ENCODE measurements at regions not wholly inside any gene's neighbourhood (a gene's known extent, or its start where the extent isn't known, plus 50 kb on each side); places are given as distances from the start of the nearest gene placed in this dataset.
"Not testable (repeated sequence)": the region's sequence is repeated elsewhere in the genome, so short reads cannot be mapped to it uniquely, and the experiment has no call there.

DNA sequence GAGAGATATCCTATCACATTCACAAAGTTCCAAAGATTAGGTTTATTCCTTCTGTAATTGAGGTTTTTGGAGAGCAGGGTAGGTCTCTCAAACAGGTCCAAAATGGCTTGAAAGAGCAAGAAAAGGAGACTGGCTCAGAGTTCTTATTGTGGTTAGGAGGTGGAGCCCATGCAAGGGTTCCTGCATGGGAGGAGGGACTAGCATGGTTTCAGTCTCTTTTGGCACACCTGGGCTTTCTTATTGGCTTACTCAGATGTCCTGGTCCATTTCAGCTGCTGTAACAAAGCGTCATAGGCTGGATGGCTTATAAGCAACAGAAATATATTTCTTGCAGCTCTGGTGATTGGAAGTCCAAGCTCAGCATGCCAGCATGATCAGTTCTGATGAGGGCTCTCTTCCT, 493.1 kb downstream of the REEP3 start:
- DNase-seq, result no peak

DNA sequence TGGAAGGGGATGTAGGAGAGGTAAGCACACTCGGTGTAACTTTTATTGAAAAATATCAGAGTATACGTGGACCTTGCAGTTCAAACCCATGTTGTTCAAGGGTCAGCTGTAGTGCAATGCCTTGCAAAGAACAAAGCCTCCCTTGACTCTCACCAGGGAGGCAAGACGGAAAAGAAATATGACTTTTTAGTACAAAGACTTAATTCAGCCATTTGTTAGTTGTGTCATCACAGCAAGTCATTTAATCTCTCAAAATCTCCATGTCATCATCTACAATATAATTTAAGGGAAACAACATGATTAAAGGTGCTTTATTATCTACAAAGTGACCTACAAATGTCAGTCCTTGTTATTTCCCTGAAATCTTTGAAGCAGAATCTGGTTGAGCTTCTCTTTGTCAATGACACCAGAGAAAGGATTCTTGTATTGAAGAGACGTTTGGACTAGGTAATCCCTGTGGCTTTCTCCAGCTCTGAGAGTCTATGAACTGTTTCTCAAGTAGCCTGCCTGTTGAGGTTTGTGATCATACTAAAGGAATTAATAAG, 502.8 kb downstream of the REEP3 start:
- DNase-seq, result no peak

DNA sequence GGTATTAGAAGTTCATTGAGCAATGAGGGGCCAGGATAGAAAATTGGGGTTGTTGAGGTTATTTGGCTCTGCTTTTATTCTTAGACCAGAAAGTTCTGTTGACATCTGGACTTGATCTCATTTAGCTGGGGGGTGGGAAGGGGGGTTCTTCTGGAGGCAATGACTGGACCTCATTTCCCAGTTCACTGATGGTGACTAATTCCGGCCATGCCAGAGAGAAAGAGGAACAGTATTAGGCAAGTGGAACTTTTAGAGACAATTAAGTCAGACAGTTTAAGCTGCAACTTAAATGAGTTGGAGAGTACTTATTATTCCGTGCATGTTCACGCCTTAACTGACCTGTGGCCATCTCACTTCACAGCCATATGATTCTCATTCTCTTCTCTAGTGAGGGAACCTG, 512.5 kb downstream of the REEP3 start:
- no peak for DNase-seq

DNA sequence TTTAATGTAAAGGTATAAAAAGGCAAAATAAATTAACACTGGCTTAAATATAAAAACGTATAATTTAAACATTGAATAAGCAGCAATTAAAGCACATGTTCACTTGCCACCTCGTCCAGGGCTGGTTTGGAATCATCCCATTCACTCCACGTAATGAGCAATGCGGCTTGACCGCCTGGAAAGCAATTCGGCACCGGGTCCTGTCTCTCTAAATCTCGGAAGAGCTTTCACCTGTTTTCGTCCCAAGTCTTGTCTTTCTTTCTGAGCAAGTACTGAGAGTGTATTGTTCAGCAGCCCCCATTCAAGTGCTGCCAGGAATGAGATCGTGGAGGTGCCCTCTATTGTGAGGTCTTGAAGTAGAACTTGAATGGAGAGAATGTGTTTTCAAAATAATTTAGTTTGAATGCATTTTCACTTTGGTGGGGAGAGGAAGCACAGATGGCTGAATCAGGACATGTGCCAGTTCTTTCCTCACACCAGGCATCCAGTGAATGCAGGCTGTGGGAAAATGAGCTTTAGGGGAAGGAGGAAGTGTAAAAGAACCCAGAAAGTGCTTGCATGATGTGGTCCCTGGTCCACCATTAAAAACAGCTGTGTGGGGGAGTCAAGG, 515.2 kb downstream of the REEP3 start:
- DNase-seq, result peak; percentile 52 to 88 (median 64)

DNA sequence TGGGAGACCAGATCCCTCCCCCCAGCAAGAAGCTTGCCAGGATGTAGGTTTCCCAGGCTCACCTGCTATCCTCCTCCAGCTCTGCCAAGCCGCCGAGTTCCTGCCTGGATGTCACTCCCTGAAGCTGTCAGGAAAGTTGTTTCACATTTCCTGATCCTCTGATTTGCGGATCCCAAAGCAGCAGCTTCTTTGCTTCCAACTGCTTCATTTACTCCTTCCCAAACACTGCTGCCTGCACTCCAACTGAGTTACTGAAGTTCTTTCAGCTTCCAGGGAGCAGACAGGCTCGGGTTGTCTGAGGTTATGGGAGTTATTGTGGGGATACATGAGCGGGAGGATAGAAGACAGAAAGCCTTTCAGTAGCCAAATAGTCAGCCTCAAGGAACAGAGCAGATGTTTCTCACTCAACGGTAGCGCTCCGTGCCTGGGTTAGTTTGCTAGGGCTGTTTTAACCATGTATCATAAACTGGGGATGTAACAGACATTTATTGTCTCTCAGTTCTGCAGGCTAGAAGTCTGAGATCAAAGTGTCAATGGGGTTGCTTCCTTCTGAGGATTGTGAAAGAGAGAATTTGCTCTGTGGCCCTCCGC, 516.0 kb downstream of the REEP3 start:
- DNase-seq, result peak; percentile 33 to 82 (median 33)

DNA sequence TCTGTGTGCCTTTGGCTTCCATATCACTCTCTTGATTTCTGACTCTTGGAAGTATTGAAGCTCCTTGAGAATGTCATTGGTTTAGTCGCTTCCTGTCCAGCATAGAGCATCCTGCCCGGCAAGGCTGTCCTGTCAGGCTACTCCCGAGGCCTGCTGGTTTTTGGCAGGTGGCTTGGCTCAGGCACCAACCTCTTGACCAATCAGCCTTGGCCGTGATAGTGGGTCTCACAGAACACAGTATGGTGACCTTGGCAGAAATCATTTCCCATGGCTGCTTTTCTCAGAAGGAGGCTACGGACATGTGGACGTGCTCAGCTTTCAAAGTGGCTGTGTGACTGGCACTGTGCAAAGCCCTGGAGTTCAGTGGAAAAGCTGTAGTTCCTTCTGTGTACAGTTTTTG, 516.9 kb downstream of the REEP3 start:
- DNase-seq, result no peak

DNA sequence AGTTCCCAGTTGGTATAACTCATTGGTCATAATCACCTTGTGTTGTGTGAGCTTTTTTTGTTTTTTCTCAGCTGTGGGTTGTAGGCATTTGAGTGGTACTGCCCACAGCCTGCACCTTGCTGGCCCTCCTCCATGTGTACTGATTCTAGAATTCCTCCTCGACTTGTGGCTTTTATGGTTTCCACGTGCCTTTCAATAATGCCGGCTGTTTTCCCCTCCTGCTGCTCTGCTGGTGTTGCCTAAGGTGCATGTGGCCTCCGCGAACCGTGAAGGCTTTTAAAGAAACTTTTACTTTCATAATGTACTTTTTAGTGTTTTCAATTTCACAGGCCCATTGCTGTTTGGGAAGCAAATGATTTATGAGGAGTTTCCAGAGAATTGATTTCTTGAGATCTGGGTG, 518.0 kb downstream of the REEP3 start:
- DNase-seq, result no peak

DNA sequence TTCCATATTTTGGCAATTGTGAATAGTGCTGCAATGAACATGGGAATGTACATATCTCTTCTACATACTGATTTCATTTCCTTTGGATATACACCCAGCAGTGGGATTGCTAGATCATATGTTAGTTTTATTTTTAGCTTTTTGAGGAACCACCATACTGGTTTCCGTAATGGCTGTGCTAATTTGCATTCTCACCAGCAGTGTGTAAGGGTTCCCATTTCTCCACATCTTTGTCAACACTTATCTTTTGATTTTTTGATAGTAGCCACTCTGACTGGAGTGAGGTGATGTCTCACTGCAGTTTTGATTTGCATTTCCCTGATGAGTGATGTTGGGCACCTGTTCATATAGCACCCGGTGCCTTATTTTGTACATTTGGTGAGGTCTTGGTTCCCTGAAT, 519.6 kb downstream of the REEP3 start:
- no peak for DNase-seq

DNA sequence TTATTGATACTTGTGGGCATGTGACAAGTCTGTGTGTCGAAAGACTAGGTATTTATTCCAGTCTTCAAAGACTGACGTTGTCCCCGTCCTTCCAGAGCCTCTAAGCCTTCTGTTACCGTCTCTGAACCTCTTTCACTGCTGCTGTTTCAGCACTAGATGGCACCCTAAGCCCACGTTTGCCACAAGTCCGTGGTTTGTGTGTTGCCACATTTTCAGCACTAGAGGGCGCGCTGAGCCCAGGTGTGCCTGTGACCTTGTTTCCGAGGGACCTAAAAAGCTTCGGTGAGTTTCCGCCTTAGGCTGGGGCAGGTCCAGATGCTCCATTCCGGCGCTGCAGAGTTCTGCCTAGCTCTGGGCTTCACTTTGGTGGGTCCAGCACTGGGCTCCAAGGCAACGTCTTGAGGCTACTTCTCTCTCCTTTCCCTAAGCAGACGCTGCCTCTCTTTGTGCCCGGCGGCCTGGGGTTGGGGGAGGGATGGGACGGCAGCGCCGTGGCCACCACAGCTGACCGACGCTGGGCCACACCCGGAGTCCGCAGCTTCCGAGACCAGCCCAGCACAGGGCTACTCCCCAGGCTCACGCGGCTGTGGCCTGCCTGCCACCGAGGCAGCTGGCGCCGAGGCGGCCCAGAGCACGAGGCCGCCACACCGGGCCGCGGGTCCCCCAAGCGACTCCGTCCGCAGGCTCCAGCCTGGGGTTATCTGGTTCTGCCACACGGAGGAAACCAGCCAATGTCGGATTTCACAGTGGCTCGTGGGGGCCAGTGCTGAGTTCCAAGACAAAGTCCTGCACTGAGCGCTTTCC, 520.2 kb downstream of the REEP3 start:
- DNase-seq, result peak; percentile 69 to 83 (median 80)

DNA sequence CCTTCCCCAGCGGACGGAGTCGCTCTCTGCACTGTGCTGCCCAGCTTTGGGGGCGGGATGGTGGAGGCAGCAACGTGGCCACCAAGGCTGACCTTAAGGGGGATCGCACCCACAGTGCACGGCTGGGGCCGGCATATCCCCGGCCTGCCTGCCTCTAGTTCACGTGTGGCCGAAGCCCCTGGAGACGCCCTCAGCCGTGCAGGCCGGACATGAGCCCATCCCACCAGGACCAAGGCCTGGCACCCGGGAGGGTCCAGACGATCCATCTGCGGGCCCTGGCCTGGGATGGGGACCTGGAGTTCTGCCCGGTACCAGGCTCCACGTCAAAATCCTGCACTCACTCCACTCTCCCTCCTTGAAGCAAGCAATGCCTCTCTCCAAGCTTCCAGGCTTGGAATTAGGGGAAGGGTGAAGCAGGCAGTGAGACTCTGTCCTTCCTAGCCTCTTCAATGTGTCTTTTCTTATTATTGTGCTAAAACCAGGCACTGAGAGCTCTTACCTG, 520.8 kb downstream of the REEP3 start:
- DNase-seq, result no peak

DNA sequence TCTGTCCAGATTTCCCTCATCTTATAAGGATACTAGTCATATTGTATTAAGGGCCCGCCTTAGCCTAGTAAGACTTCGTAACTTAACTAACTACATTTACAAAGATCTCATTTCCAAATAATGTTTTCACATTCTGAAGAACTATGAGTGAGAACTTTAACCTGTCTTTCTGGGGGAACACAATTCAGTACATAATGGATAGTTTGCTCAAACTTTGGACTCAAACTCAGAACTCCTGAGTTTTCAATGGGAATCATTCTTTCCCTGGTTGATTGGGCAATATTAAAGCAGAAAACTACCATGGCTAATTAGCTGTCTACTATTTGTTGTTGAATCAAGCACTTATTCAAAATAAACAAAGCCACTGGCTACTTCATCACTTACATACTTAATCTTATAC, 522.9 kb downstream of the REEP3 start:
- DNase-seq, result no peak

DNA sequence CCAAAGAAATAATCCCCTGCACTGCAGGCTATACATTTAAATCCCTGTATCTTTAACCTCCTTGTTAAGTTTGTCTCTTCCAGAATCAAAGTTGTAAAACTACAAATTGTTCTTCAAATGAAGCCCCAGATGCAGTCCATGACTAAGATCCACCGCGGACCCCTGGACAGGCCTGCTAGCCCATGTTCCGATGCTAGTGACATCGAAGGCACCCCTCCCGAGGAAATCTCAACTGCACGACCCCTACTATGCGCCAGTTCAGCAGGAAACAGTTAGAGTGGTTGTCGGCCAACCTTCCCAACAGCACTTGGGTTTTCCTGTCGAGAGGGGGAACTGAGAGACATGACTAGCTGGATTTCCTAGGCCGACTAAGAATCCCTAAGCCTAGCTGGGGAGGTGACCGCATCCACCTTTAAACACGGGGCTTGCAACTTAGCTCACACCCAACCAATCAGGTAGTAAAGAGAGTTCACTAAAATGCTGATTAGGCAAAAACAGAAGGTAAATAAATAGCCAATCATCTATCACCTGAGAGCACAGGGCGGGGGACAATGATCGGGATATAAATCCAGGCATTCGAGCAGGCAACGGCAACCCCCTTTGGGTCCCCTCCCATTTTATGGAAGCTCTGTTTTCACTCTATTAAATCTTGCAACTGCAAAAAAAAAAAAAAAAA, 523.9 kb downstream of the REEP3 start:
- DNase-seq, result not testable (repeated sequence)

DNA sequence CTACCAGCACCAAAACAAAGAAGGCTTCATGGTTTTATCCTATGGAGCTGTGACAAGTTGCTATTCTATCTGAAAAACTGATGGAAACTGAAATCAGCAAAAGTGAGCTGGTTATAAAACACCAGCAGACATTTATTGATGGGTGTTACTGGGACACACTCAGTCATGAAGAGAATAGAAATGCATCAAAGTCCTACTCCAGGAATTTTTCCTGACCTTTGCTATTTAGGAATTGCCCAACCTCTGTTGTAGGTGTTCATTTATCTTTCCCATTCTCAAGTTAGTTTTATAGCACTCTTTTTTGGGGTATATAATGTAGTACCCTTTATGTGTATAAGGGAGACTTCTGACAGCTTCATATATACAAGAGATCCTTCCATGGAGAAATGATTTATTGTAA, 533.2 kb downstream of the REEP3 start:
- no peak for DNase-seq

DNA sequence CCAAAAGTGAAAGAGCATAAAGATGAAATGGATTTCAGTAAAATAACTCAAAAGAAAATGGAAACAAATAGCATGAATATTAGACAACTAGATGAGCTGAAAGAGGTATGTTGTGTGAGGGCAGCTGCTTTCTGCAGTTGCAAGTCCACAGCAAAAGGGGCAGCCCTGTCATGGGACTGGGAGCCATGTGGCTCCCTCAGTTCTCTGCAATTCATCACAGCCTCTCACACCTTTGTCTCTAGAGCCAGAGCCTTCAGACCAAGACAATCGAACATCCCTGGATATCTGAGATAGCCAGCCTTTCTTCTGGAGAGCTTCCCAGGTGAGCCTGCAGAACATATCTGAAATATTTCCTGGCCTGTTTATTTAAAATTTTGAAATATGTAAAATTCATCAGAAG, 538.7 kb downstream of the REEP3 start:
- no peak for DNase-seq

DNA sequence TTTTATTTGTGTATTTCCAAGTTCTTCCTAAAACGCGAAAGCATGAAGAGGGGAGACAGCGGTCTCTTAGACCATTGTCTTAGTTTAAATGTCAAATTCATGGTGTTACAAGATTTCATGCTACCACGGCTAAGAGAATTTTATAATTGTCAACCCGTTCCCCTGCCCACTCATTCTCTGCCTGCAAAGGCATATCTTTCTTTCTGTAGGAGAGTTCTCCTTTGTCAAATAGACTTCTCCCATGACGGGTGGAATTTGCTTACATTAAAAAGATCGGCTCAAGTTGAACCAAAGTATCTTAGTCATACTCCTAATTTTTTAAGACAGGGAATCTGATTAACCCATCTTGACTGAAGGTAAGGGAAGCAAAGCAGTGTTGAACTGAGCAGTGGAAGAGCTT, 539.2 kb downstream of the REEP3 start:
- DNase-seq, result no peak

DNA sequence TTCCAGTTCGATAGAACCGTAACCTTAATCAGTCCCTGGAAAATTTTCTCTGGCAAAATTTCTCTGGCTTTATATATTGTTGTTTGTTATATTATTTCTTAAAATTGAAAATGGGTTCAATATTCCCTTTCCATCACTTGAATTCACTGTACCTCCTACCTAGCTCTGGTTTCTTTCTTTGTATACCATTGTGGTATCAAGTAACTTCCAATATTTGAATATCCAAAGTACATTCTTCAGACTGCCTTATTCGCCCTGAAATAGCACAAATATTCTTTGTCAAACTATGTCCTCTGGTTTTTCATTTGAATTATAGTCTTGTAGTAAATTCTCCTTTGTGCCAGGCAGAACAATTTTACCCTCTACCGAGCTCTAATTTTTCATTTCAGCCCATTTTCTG, 541.6 kb downstream of the REEP3 start:
- no peak for DNase-seq

DNA sequence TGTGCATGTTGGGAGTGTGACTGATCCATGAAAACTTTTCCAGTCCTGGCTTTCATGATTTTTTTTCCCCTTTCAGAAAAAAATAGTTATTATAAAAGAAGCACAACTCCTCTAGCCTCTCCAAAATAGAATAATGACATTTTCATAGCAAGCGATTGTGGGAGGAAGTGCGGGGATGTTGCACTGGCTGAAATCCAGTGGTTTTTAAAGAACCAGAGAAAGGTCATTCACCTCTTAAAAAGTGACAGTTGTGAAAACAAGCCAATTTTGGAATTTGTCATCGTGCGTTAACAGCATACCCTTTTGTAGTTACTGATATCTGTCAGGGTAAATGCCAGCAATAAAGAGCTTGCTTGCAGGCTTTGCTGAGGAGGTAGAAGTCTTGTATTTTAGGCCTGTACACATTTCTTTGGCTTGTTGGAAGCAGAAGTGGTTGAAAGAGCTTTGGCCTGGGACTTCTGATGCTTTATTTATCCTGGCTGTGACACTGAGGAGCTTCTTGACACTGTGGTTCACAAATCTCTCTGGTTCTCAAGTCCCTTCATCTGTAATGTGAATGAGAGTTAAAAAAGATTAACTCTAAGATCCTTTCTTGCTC, 545.9 kb downstream of the REEP3 start:
- DNase-seq, result peak in 2 of 3 donors; percentile 22 to 48

DNA sequence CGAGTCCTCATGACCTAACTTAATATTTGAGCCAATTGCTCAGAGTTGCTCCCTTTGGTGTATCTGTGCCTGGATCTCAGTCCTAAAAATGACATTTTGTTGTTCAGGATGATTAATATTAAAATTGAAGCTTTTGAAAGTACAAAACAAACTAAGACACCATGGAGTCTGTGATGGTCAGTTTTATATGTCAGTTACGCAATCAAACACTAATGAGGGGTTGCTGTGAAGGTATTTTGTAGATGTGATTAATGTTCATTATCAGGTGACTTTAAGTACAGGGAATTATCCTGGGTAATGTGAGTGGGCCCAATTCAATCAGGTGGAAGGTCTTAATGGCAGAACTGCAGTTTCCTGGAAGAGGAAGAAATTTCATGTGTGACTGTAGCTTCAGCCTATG, 546.7 kb downstream of the REEP3 start:
- DNase-seq, result no peak

DNA sequence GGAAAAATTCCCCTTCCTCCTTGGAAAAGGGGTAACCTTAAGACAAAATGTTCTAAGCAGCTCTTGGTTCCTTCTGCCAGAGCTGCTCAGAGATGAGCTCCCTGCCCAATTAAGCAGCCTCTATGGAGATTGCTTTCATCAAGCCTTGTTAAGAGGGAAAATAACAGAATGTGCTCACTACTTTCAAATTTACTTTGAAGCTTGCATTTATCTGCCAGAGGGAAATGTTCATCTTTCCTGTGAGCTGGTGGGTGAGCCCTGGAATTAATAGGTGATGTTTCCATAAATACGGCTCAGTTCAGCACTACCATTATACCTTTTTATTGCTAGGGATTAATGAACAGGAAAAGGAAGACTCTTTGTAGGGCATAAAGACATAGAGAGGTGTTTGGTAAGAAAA, 549.0 kb downstream of the REEP3 start:
- DNase-seq, result no peak

DNA sequence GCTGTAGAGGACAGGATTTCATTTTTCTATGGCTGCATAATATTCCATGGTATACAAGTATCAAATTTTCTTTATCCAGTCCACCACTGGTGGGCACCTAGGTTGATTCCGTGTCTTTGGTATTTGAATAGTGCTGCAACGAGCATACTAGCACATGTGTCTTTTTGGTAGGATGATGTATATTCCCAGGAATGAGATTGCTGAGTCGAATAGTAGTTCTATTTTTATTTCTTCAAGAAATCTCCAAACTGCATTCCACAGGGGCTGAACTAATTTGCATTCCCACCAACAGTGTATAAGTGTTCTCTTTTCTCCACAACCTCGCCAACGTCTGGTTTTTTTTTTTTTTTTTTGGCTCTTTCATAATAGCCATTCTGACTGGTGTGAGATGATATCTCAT, 550.0 kb downstream of the REEP3 start:
- DNase-seq, result peak in 1 of 3 donors; percentile 44

DNA sequence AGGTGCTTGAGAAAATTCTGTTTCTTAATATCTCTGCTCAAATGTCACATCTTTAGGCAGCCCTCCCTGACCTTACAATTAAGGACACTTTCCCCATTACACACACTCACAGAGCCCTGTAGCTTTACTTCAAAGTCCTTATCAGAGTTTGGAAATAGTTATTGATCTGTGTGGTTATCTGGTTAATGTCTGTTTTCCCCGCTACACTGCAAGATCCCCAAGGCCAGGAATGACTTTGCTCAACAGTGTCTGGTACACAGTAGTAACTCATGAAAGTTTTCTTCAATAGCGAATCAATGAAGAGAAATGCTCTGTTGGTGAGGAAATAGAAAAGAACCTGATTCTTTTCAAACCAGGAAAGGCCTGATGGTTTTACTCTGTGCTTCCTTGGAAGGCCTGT, 554.4 kb downstream of the REEP3 start:
- no peak for DNase-seq
